NCI-H1694 (cell line): ENCODE measurements at regions not wholly inside any gene's neighbourhood (a gene's known extent, or its start where the extent isn't known, plus 50 kb on each side); places are given as distances from the start of the nearest gene placed in this dataset.

Experiments
- DNase-seq: peaks from one replicate; lab custom pipeline; 2025; lab: John Stamatoyannopoulos, UW

- DNase-seq = no peak
Observed at GRCh38 chr18:22847392-22847791, 85.7 kb upstream of the RBBP8 start.

GRCh38 chr18:22847867-22848451 lies 85.2 kb upstream of the RBBP8 start:
- DNase-seq = no peak

GRCh38 chr18:22848615-22849014 lies 84.5 kb upstream of the RBBP8 start:
- DNase-seq = no peak

GRCh38 chr18:22856870-22857269 lies 76.3 kb upstream of the RBBP8 start:
- DNase-seq = no peak

DNA sequence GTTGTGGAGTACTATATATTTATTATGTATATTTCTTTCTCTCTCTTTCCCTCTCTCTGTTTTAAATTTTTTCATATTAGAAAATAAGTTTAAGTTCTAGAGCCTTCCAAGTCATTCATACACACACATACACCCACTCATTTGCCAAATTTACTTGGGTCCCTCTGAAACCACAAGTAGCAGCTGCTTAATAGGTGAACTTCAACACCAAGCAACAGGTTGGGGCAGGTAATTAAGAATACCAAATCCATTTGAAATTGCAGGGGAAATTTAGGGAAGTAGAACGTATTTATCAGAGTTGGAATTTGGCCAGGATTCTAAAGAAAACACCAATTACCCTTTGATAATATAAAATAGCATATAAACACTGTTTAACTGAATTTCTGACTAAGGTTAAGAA lies 75.0 kb upstream of the RBBP8 start:
- no peak for DNase-seq

- DNase-seq = no peak
Observed at GRCh38 chr18:22860807-22861206, 72.3 kb upstream of the RBBP8 start.

DNA sequence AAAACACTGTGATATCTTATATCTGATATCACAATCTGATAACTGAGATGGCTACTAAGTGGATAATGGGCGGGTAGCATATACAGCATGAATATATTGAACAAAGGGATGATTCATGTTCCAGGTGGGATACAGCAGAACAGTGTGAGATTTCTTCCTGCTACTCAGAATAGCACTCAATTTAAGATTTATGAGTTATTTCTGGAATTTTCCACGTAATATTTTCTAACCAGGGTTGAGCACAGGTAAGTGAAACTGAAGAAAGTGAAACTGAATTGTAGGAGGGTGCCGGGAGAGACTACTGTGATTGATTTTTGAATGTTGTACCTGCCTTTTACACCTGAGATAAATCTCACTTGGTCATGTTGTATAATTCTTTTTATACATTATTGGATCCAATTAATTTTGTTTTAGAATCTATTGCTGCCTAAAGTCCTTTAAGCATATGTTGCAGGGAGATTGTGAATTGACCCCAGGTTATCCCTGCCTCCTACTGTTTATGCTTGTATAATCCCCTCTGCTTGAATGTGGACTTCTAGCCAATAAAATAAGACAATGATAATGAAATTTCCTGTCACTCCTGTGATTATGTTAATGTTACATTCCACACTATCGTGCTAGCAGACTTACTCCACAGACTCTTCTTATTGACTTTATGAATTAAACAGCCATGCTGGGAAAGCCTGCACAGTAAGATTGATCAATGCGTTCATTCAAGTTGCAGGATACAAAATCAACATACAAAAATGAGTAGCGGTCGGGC lies 67.6 kb upstream of the RBBP8 start:
- no peak for DNase-seq

GRCh38 chr18:22868831-22869230 lies 64.3 kb upstream of the RBBP8 start:
- DNase-seq = no peak

DNA sequence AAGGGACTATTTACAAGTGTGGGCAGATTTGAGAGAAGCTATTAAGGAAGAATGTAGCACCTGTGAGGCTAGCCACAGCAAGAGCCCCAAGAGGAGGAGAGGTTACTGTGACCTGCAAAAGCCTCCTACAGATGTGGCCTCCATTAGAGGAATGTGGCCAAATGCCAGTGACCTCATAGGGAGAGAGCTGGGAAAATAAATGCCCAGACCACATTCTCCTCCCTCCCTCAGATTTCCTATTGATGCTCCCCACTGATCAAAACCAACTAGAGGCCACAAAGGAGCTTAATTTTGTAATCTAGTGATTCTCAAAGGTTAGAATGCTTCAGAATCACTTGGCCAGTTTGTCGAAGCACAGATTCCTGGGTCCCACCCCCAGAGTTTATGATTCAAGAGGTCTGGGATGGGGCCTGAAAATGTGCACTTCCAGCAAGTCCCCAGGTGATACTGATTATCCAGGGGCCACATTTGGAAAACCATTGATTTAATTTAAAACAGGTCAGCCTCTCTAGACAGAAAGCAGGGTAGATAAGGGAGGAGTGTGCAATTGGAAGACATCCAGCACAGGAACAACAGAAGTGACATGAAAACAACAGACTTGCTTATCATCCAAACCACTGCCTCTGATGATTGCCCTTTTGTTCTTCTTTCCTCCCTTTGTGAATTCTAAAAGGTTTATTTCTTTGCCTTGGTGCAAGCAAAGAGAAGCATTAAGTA lies 61.2 kb upstream of the RBBP8 start:
- no peak for DNase-seq

DNA sequence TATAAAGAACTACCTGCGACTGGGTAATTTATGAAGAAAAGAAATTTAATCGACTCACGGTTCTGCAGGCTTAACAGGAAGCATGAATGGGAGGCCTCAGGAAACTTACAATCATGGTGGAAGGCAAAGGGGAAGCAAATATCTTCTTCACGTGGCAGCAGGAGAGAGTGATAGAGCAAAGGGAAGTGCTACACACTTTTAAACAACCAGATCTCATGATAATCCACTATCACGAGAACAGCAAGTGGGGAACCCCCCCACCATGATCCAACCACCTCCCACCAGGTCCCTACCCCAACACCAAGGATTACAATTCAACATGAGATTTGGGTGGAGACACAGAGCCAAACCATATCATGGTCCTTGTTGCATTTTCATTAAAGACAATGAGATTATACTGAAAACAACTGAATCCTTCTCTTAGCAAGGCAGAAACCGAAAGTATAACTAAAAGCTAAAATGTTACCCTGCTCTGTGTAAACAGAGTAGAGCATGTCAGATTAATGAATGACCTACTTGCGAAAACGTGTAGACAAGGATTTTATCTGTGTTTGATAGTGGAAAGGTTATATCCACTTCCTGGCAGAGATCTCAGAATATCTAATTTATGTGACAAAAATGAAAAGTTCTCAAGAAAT lies 60.1 kb upstream of the RBBP8 start:
- no peak for DNase-seq

DNA sequence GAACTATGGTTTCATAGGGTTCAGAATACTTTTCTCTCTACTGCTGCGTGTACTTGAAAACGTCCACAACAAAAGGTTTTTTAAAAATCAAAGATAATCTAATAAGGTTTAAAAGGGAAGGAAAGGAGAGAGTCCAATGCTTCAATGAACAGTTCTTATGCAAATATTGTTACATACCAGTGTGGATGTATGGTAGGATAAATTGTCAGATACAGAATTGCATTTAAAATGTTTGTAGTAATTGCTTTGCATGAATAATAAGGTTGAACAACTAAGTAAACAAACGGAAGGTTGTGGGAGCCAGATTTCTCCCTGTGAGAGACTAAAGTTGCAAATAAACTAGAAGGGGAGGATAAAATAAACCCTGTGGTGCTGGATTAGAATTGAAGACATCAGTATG lies 53.8 kb upstream of the RBBP8 start:
- no peak for DNase-seq

GRCh38 chr18:22882084-22882483 lies 51.0 kb upstream of the RBBP8 start:
- no peak for DNase-seq

DNA sequence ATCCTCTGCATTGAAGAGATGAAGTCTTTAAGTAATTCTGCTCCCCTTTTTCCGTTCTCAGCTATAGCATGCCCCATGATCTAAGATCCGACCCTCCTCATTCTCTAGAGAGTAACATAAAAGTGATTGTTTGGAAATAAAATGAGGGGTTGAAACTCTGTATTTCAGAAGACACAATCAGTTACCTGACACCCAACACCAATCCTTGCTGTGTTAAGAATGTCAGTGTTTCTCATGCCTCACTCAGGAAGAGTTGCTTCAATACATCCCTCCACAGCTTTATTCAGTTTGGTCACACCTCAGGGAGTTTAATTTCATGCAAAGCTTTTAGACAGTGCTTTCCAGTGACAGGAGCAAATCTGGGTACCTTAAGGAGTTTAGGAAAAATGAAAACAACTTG lies 49.9 kb upstream of the RBBP8 start:
- no peak for DNase-seq
